GM08714 (cell line): ENCODE measurements at regions not wholly inside any gene's neighbourhood (a gene's known extent, or its start where the extent isn't known, plus 50 kb on each side); places are given as distances from the start of the nearest gene placed in this dataset.

Experiments
- H3K4me3 ChIP-seq: fragments of 200-500 bp; sonication (Bioruptor generic); 2 replicates; pipeline ENCODE4 v1.5.1; 2014; ENCODE audit warnings: mild to moderate bottlenecking, low read length, inconsistent platforms
- ZNF274 ChIP-seq: IDR thresholded peaks from 2 replicates; pipeline ENCODE4 v1.6.1; 2012; ENCODE audit warnings: mild to moderate bottlenecking, low read depth, low read length

DNA sequence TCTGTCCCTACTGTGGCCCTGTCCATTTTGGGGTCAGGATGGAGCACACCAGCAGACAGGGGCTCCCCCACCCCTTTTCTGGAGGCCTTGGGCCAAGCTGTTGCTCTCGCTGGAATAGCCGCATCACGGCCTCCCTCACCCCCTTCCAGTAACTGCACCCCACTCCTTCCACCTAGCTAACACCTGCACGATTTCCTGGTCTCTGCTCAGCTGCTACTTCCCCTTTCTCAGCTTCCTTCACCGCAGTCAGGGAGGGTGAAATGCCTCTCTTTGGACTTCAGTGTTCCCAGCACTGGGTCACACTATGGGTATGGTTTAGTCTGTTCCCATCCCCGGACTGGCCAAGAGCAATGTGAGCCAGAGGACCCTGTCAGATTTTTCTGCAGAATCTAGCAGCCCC, 400.2 kb downstream of the MCTP2 start:
- no peak for TF ChIP-seq ZNF274
- H3K4me3 ChIP-seq: no peak overlapping the region

DNA sequence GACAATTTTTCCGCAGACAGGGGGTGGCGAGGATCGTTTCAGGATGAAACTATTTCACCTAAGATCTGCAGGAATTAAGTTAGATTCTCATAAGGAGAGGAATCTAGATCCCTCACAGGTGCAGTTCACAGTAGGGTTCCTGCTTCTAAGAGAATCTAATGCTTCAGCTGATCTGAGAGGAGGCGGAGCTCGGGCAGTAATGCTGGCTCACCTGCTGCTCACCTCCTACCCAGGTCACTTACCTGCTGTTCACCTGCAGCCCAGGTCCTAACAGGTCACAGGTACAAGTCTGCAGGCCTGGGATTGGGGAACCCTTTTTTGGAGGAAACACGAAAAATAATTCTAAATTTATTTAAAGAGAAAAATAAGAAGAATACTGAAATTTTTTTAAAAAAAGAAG, 406.8 kb downstream of the MCTP2 start:
- TF ChIP-seq ZNF274: no peak
- H3K4me3 ChIP-seq: no peak overlapping the region

DNA sequence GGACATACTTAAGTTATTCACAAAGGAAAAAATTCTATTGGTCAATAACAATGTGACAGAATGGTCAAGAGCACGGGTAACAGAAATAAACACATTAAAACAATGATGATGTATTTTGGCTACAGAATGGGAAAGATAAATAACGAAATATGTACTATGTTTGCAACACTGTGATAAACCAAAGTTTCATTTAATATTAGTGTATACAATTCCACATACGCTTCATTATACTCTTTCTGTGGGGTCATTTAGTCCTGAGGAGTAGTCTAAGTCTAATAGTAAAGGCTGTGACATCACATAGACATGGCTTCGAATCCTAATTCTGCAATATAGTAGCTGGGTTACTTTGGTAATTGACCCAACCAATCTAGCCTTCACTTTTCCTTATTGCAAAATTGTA, 408.3 kb downstream of the MCTP2 start:
- H3K4me3 ChIP-seq: no peak overlapping the region
- TF ChIP-seq ZNF274: no peak

DNA sequence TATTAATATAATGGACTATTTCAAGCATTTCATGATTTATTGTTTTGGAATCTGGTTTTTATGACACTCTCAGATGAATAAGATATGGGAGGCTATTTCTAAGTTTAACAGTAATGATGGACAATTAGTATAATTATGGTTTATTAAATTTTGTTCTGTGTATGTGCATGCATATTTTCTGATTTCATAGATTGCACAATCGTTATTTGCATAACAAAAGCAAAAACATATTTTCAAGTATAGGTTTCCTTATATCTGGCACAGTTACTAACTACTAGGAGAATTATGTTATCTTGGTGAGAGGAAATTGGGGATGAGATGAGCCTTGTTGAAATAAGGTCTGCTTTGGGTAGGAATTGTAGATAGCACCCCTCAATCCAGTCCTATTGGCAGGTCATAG, 413.1 kb downstream of the MCTP2 start:
- no peak for TF ChIP-seq ZNF274

DNA sequence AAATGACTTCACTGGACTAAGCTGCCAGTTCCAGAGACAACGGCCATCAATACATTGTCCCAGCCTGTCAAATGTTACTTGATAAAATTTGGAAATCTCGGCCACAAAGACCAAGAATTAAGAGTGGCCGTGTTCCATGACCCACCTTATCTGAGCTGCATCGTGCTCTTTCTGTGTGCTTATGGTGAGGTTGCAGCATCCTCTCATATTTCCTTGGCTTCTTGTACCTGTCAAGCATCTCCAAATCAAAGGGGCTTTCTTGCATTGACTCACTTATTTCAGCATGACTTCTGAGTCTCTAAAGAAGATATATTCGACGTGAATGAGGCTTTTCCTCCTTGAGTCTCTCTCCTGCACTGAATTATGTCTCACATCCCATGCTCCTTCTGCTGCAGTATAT, 421.7 kb downstream of the MCTP2 start:
- TF ChIP-seq ZNF274: no peak
- no peak overlapping the region for H3K4me3 ChIP-seq

More for the DNA sequence above, 413.1 kb downstream of the MCTP2 start:
- H3K4me3 ChIP-seq: no peak overlapping the region

DNA sequence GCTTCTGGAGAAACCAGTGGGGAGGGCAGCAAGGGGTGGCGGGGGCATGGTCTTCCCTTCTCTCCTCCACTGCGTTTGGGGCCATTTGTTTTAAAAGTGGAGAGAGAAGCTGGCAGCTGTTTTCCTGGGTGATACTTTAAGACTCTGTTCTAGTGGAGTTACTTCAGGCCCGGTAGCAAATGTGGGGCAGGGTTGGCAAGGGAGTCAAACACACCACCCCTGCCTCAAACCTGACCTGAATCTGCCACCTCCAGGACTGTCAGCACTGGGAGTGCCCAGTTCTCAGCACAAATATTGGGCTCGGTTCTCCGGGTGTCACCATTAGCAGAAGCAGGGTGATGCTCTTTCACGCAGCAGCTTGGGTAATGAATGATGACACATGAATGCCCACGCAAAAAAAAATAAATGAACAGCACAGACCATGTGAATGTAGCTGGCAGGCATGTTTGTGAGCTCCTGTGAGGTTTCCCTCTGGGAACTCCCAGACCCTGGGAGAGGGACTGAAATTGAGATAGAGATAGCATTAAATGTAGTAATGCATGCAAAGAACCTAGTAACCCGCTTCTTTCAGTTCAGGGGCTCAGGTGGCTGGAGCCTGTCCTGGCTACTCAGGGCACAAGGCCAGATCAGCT, 424.0 kb downstream of the MCTP2 start:
- TF ChIP-seq ZNF274: no peak
- H3K4me3 ChIP-seq: no peak overlapping the region

DNA sequence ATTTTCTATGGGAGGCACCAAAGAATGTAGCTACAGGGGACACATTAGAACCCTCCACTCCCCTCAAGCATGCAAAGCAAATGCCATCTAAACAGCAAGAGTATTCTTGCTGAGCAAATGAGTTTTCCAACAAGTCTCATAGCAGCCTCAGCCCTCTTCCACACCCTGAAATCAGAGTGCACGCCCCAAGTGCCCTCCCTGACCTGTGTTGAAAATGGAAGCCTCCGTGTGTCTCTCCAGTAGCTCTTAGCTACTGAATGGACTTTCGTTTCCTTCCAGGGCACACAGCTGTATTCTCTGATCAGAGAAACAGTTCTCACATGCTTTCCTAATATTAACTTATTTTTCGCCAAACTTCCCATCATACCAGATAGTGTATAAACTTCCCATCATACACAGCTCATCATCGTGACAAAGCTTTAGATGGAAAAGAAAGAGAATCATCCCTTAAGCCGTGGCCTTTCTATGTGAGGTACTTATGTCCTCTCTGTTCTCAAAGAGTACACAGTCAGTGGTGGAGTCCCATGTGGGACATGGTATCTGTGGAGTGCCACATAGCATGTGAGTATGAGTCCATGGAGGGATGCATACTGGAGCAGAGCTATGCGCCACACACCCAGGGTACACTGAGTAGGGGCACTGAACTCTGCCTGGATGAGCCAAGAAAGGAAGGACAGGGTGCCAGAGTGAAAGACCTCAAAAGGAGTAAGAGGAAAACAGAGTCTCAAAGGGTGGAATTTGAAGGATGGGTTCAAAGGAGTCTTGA, 434.5 kb downstream of the MCTP2 start:
- H3K4me3 ChIP-seq: no peak overlapping the region
- no peak for TF ChIP-seq ZNF274

DNA sequence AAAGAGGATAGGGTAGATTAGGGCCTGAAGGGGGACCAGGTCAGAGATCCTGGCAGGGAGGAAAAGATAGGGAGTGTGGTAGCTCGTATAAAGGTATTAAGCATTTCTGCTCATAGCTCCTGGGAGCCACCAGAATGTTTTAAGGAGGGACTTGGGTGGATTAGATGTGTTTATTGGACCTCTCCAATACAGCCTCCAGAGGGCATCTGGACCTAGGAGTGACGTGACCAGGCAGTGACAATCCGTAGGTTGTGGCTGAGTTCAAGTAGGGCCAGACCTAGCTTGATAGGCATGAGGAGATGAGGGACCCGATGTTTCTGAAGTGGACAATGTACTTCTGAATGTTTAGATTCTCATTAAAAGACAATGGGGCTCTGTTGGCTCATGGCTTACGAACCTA, 435.2 kb downstream of the MCTP2 start:
- no peak overlapping the region for H3K4me3 ChIP-seq
- TF ChIP-seq ZNF274: no peak

DNA sequence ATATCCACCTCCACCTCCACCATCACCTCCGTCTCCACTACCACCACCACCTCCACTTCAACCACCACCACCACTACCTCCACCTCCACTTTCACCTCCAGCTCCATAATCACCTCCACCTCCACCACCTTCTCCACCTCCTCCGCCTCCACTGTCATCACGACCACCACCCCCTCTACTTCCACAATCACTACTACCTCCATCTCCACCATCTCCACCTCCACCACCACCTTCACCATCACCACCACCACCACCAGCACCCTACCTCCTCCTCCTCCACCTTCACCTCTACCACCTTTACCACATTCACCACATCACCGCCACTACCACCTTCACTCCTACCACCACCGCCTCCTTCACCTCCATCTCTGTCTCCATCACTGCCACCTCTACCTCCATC, 435.7 kb downstream of the MCTP2 start:
- no peak overlapping the region for H3K4me3 ChIP-seq
- no peak for TF ChIP-seq ZNF274

DNA sequence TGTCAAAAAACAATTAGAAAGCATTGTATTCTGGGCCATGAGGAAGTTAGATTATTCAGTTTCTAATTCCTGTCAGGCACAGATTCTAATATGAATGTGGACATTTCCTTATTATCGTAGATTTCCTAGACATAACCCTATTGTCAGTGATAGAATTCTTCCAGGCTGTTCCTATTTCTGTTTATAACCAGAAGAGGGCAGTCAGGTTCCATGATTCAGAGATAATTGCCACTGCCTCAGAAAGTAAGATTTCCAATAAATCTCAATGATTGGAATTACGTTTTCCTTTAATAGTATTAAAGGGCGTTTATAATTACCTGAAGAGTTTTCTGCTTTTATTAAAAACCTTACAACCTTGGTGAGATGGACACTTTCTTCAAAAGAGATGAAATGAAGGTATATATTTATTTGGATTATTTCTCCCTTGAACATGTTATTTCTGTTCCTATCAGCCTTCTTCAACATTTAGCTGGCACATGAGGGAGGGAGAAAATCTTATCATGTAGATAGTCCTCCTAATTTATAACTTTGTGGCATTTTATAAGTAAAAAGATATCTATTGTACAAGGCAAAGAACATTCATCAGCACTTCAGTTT, 439.2 kb downstream of the MCTP2 start:
- no peak overlapping the region for H3K4me3 ChIP-seq
- TF ChIP-seq ZNF274: no peak

DNA sequence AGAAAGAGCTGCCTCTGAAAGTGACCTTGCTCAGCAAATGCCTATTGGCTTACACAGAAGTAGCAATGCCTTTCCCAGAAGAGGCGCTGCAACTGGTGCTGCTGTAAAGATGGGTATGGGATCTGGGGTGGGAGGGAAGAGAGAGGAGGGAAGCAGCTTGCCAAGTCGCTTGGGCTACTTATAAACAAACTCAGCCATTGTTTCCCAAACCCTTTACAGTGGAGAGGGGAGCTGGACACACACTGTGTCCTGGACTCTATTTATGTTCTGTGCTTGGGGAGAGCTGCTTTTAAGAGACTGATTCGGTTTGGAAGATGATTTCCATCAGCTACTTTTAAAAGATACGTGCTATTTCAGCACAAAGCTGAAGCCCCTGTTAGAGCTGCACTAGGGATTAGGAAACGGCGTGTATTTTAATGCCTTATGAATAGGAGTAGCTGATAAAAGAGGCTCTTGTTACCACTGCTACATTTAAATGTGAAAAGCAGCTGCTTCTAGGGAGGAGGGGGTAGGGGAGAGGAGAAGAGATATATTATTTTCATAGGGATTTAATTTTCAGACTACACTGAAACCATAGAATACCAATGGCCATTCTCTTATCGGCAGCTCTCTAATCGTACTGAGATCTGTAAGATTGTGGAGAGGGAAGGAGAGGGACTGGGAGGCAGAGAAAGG, 440.6 kb downstream of the MCTP2 start:
- H3K4me3 ChIP-seq: no peak overlapping the region
- TF ChIP-seq ZNF274: no peak

DNA sequence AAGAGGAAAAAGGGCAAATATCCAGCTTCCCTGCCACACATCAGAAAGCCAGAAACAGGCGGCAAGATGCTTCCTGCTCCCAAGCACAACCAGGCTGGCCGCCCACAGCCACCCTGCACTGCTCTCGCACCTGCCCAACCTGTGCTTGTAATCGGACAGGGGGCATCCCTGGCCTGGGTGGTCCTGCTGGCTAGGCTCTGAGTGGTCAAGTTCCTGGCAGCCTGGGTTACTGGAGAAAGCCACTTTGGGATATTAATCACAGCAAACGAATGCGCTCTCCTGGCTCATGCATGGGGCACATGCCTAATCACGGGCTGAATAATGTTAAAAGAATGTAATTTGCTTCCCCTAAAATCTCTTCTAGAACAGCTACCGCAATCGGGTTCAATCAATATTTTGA, 442.4 kb downstream of the MCTP2 start:
- no peak for TF ChIP-seq ZNF274

DNA sequence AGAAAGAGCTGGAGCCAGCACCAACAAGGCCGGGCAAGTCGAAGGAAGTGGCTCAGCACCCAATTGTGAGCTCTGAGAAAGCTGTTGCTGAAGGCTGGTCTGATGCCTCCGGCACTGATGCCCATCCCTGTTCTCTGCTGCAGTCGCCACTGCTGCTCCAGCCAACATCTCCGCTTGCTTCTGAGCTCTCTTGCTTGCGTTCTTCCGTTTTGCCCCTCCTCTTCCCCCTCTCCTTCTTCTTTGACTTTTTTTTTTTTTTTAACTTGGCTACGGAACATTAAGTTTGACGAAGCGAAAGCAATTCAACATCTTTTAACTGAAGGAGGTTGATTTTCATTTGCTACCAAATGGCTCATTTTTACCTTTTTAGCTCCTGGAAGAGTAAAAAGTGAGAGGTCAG, 442.9 kb downstream of the MCTP2 start:
- no peak for TF ChIP-seq ZNF274
- no peak overlapping the region for H3K4me3 ChIP-seq

More for the DNA sequence above, 442.4 kb downstream of the MCTP2 start:
- H3K4me3 ChIP-seq: no peak overlapping the region

DNA sequence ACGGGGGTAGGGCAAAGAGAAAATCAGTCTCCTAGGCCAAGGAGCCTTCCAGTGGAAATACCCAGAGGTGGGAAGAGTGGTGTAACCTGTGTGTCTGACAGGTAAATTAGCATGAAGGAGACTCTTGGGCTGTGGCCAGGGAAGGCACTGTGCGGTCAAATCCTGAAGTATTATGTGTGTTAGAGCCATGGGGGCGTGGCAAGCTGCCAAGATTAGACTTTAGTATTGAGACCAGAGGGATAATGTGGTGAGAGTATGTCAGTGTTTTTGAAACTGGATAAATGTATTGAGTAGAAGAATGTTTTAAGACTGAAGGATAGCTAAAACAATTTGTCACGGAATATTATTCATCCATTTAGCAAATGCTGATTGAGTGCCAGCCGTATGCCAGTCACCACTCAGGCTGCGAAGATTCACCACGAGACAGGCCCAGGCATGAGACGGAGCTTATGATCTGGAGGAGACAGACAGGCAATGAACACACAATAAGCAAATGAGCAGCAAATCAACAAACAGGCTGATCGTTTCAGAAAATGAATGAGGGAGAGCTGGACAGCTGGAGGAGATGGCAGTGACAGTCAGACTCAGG, 445.9 kb downstream of the MCTP2 start:
- TF ChIP-seq ZNF274: no peak
- H3K4me3 ChIP-seq: no peak overlapping the region

DNA sequence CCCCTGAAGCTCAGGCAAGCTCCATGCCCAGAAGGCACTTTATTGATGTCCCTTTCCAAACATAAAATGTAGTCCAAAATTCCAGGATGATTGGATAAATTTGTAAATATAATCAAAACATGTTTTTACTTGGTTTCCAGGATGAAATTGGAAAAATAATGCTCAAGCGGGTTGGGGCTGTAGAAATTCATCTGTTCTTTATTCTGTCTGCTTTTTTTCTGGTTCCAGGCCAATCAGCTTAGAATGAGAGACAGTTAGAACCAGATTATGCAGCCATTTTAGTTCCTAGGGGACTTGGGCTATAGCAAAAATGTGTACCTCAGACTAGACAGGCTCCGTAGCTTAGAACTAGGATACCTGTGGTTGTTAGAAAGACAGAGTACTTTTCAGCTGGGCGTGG, 450.8 kb downstream of the MCTP2 start:
- no peak for TF ChIP-seq ZNF274
- no peak overlapping the region for H3K4me3 ChIP-seq
